ENCODE measurements at regions not wholly inside any gene's neighbourhood (a gene's known extent, or its start where the extent isn't known, plus 50 kb on each side); places are given as distances from the start of the nearest gene placed in this dataset.

GRCh38 chr3:181363231-181363630, 348.5 kb upstream of the SOX2 start:
- TF ChIP-seq POLR2A (IDR thresholded peaks at IDR 0.05; ENCODE audit: low read length) (no peak), GATA1 (IDR thresholded peaks at IDR 0.05; ENCODE audit: low read depth, low read length) (no peak)
